ENCODE measurements at regions not wholly inside any gene's neighbourhood (a gene's known extent, or its start where the extent isn't known, plus 50 kb on each side); places are given as distances from the start of the nearest gene placed in this dataset.

DNA sequence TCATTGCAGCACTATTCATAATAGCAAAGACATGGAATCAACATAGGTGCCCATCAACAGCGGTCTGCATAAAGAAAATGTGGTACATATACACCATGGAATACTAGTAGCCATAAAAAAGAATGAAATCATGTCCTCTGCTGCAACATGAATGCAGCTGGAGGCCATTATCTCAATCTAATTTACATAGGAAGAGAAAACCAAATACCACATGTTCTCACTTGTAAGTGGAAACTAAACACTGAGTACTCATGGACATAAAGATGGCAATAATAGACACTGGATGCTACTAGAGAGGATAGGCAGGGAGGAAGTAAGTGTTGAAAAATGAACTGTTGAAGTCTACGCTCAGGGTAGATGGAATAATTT lies 203.9 kb upstream of the CDH9 start:
- TF ChIP-seq, protein P1, sequence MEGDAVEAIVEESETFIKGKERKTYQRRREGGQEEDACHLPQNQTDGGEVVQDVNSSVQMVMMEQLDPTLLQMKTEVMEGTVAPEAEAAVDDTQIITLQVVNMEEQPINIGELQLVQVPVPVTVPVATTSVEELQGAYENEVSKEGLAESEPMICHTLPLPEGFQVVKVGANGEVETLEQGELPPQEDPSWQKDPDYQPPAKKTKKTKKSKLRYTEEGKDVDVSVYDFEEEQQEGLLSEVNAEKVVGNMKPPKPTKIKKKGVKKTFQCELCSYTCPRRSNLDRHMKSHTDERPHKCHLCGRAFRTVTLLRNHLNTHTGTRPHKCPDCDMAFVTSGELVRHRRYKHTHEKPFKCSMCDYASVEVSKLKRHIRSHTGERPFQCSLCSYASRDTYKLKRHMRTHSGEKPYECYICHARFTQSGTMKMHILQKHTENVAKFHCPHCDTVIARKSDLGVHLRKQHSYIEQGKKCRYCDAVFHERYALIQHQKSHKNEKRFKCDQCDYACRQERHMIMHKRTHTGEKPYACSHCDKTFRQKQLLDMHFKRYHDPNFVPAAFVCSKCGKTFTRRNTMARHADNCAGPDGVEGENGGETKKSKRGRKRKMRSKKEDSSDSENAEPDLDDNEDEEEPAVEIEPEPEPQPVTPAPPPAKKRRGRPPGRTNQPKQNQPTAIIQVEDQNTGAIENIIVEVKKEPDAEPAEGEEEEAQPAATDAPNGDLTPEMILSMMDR (IDR thresholded peaks at IDR 0.05): no peak
- no peak for TF ChIP-seq EZH2phosphoT487 (IDR thresholded peaks at IDR 0.05)
